PC-3 (cell line): ENCODE measurements at regions not wholly inside any gene's neighbourhood (a gene's known extent, or its start where the extent isn't known, plus 50 kb on each side); places are given as distances from the start of the nearest gene placed in this dataset.

Experiments used
- CTCF ChIP-seq: fragments of 300-600 bp; sonication (generic); conservative IDR thresholded peaks from 2 replicates; pipeline ENCODE4 v1.5.1; 2017; ENCODE audit warnings: antibody characterized with exemption, low read depth, mild to moderate bottlenecking, low read length
- EZH2phosphoT487 ChIP-seq: fragments of 300-600 bp; sonication (generic); IDR thresholded peaks from 2 replicates; pipeline ENCODE4 v1.6.1; 2018; ENCODE audit warnings: mild to moderate bottlenecking, antibody characterized with exemption, low read length, borderline replicate concordance

DNA sequence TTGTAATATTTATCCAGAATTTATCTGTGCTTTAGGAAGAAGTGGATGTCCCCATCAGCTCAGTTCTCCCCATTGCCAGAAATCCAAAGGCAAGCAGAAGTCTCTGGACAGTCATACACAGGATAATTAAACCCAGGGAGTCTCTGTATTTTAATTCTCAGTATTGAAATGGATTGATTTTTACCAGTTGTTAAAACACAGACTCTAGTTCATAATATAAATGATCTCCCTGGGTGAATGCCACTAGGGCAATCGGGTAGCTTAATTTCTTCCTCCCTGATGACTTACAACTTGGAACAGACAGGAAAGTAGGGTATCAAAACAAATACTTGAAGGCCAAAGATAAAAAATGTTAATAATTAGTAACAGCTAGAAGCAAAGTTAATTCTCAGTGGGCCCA is 66.5 kb upstream of the DAP start:
- no peak for TF ChIP-seq CTCF
- TF ChIP-seq EZH2phosphoT487: no peak
